HG03108 (cell line): ENCODE measurements at regions not wholly inside any gene's neighbourhood (a gene's known extent, or its start where the extent isn't known, plus 50 kb on each side); places are given as distances from the start of the nearest gene placed in this dataset.

ENCODE experiments used
- ATAC-seq: cut with Tn5 transposase; IDR thresholded peaks from one replicate; pipeline ENCODE4 v1.9.1; 2021; ENCODE audit warnings: moderate library complexity; ENCODE audit not compliant: unreplicated experiment

DNA sequence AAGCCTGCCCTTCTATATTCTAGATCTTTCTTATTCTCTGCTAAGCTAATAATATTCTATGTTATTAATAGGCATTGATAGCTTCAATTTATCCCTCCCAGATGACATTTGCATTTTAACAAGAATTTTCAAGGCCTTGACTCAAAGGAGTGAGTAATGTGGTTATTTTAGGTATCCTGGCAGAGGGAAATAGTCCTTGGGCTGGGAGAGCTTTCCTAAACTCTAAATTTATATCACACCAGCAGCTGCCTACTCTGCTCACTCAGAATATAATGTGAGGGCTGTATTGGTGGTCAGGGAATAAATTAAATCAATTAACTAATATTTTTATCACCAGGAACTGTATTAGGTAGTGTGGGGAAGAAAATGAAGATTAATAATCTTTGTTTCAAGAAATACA is 74.8 kb upstream of the ADAM23 start:
- ATAC-seq, result no peak

DNA sequence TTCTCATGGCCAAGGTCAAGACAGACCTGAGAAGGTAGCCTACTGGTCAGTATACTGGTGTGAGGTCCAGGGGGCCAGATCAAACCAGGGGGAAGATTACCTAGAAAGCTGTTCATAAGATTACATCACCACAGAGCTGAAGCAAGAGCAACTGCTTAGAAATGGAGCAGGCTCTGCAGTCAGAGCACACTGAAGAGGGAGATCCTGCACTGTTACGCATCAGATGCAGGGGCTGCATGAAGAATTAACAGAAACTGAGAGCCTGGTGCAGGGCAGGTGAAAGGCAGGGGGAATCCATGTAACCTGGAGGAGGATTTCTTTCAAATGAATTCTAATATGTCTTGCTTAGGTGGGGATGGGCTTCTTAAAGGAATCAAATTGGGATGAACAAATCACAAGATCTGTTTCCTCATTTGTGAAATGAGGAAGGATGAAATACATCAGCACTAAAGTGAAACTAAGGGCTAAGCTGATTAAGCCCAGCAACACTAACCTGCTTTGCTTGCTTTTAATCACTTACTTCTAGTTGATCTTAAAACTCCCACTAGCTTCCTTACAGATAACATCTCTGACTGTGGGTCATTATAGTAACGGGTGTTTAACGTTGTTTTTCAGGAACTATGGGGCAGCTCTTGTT is 74.3 kb upstream of the ADAM23 start:
- ATAC-seq, result no peak

GRCh38 chr2:206375956-206376355 is 67.4 kb upstream of the ADAM23 start:
- ATAC-seq, result no peak

DNA sequence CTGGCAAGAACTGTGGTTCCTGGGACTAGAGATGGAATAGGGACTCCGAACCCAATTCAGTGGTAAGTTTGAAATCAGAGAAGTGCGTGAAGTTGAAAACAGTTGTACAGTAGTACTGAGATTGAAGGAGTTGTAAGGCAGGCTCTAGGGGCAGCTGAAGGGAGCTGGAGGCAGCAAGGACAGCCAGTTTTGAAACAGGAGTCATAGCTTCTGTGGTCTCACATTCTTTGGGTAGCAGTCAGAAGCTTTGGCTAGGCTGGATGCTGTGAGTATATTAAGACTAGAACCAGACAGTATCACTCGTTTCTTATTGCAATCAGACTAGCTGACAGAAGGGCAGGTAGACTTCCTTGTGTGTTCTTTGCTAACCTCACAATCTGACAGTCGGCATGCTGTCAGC is 64.5 kb upstream of the ADAM23 start:
- no peak for ATAC-seq

- no peak for ATAC-seq
Measured at GRCh38 chr2:206379266-206379665, 64.1 kb upstream of the ADAM23 start.

- ATAC-seq, result no peak
Measured at GRCh38 chr2:206379886-206380285, 63.4 kb upstream of the ADAM23 start.

- no peak for ATAC-seq
Measured at GRCh38 chr2:206381881-206382280, 61.5 kb upstream of the ADAM23 start.

- no peak for ATAC-seq
Measured at GRCh38 chr2:206383669-206384068, 59.7 kb upstream of the ADAM23 start.

DNA sequence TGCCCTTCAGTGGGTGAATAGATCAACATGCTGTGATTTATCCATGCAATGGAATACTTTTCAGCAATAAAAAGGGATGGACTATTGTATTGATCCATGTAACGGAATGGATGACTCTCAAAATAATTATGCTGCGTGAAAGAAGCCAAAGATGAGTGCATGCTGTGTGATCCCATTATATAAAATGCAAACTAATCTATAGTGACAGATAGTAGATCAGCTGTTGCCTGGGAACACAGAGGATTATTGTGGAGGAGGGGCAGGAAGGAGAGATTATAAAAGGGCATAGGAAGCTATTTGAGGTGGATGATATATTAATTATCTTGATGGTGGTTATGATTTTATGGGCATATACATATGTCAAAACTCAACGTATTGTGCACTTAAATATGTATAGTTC is 55.5 kb upstream of the ADAM23 start:
- no peak for ATAC-seq

DNA sequence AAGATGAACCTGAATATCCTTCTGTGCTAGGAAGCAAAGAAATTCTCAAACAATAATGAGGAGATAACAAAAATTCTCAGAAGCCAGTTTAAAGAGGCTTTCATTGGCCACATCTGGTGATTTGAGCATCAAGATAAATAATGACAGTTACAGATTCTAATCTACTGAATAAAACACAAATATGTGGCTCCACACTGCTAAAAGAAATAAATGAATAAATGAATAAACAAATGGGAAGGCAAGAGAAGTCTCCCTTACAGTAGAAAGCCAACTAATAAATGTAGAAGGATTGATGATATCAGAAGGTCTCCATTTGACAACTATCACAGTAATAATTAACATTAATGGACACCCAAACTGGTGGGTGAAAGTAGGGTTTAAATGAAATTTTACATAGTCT is 54.6 kb upstream of the ADAM23 start:
- ATAC-seq, result no peak

GRCh38 chr2:206389164-206389563 is 54.2 kb upstream of the ADAM23 start:
- ATAC-seq, result no peak

- ATAC-seq, result no peak
Measured at GRCh38 chr2:206390181-206390580, 53.2 kb upstream of the ADAM23 start.

GRCh38 chr2:206392118-206392517 is 51.2 kb upstream of the ADAM23 start:
- ATAC-seq, result peak; percentile 93
